H1 (cell line): ENCODE measurements at regions not wholly inside any gene's neighbourhood (a gene's known extent, or its start where the extent isn't known, plus 50 kb on each side); places are given as distances from the start of the nearest gene placed in this dataset.

Source experiments
- CTCF ChIA-PET: fragments of 300-600 bp; sonication (Branson Sonifier 250); formaldehyde crosslinking; loops from one replicate; lab custom pipeline; 2021; ENCODE audit not compliant: partially characterized antibody; lab: Charles Lee
- POLR2A ChIA-PET: fragments of 300-600 bp; sonication (Branson Sonifier 250); formaldehyde crosslinking; loops from one replicate; lab custom pipeline; 2021; ENCODE audit warnings: inconsistent platforms; ENCODE audit not compliant: partially characterized antibody; lab: Charles Lee
- DNase-seq, 2 experiments: peaks; one replicate each; pipeline versions ENCODE4 v3.0.0 to v3.0.0-alpha.2; 2010 to 2022; ENCODE audit warnings: low spot score in 2 of 2, low read depth in 1 of 2, mixed read lengths in 1 of 2
- FAIRE-seq: peaks from 2 replicates; lab custom pipeline; 2011; peaks lifted over from hg19 to GRCh38; lab: Jason Lieb, UNC
- H2AFZ ChIP-seq: 2 replicates; pipeline ENCODE4 v1.8.1; 2012; ENCODE audit warnings: low read length, inconsistent platforms
- H2AK5ac ChIP-seq: 2 replicates; pipeline ENCODE4 v1.6.1; 2013; ENCODE audit warnings: low read depth, low read length
- H2BK120ac ChIP-seq: replicated peaks from 2 replicates; pipeline ENCODE3; 2013; ENCODE audit warnings: low read depth, low read length, inconsistent platforms
- H2BK12ac ChIP-seq: 2 replicates; pipeline ENCODE4 v1.6.1; 2013; ENCODE audit warnings: low read depth, low read length
- H2BK15ac ChIP-seq: 2 replicates; pipeline ENCODE4 v1.6.1; 2013; ENCODE audit warnings: low read length
- H2BK20ac ChIP-seq: 2 replicates; pipeline ENCODE4 v1.6.1; 2013; ENCODE audit warnings: low read length
- H2BK5ac ChIP-seq: 2 replicates; pipeline ENCODE4 v1.6.1; 2013; ENCODE audit warnings: low read depth, low read length
- H3K14ac ChIP-seq: 2 replicates; pipeline ENCODE4 v1.6.1; 2013; ENCODE audit warnings: inconsistent platforms; ENCODE audit not compliant: insufficient read length
- H3K18ac ChIP-seq: 2 replicates; pipeline ENCODE4 v1.6.1; 2013; ENCODE audit warnings: low read length; ENCODE audit errors: extremely low read depth
- H3K23ac ChIP-seq: 2 replicates; pipeline ENCODE4 v1.6.1; 2013; ENCODE audit warnings: inconsistent platforms; ENCODE audit not compliant: insufficient read length
- H3K23me2 ChIP-seq: 2 replicates; pipeline ENCODE4 v1.6.1; 2013; ENCODE audit warnings: low read depth, low read length
- H3K27ac ChIP-seq: 2 replicates; pipeline ENCODE4 v1.6.1; 2011; ENCODE audit warnings: low read depth, low read length, inconsistent platforms
- H3K27me3 ChIP-seq, 4 experiments: replicated peaks in 1 of 4; 1 replicate in 1 of 4; 2 replicates in 3 of 4; pipeline versions ENCODE4 v1.6.1 to v1.8.1; 2011 to 2013; ENCODE audit warnings: low read length in 3 of 4, mild to moderate bottlenecking in 3 of 4, inconsistent platforms in 2 of 4, mixed read lengths in 2 of 4, moderate library complexity in 1 of 4; ENCODE audit not compliant: control insufficient read depth in 3 of 4, insufficient read depth in 3 of 4; ENCODE audit errors: extremely low read depth in 1 of 4
- H3K36me3 ChIP-seq, 4 experiments: 2 replicates each; pipeline versions ENCODE4 v1.6.1 to v1.8.1; 2011 to 2013; ENCODE audit warnings: mild to moderate bottlenecking in 4 of 4, low read length in 3 of 4, moderate library complexity in 2 of 4, control low read depth in 1 of 4, inconsistent platforms in 1 of 4; ENCODE audit not compliant: insufficient read depth in 4 of 4, control insufficient read depth in 2 of 4
- H3K4ac ChIP-seq: replicated peaks from 2 replicates; pipeline ENCODE3; 2013; ENCODE audit warnings: low read length, low read depth, mixed read lengths, inconsistent platforms; ENCODE audit not compliant: insufficient read length
- H3K4me1 ChIP-seq, 4 experiments: replicated peaks in 1 of 4; 1 replicate in 1 of 4; 2 replicates in 3 of 4; pipeline versions ENCODE4 v1.6.1 to v1.8.1; 2011 to 2013; ENCODE audit warnings: low read length in 3 of 4, inconsistent platforms in 2 of 4, mixed read lengths in 1 of 4; ENCODE audit not compliant: insufficient read depth in 4 of 4, control insufficient read depth in 3 of 4
- H3K4me2 ChIP-seq, 2 experiments: 2 replicates each; pipeline versions ENCODE4 v1.6.1 to v1.8.1; 2011 to 2013; ENCODE audit warnings: low read depth in 2 of 2, low read length in 2 of 2, control low read depth in 1 of 2, inconsistent platforms in 1 of 2, mild to moderate bottlenecking in 1 of 2; ENCODE audit not compliant: insufficient read depth in 1 of 2
- H3K4me3 ChIP-seq, 4 experiments: fragments of 200-600, 300-600 bp in 1 of 4; sonication (generic), shearing (Covaris generic), sonication (Bioruptor Twin) in 1 of 4; 2 replicates each; pipeline versions ENCODE4 v1.5.1 to v1.8.1; 2011 to 2016; ENCODE audit warnings: low read length in 4 of 4, low read depth in 3 of 4, control low read depth in 2 of 4, inconsistent platforms in 2 of 4, mild to moderate bottlenecking in 2 of 4, mixed read lengths in 1 of 4, moderate library complexity in 1 of 4; ENCODE audit not compliant: insufficient read depth in 2 of 4; ENCODE audit errors: extremely low read depth in 1 of 4
- H3K56ac ChIP-seq: replicated peaks from 2 replicates; pipeline ENCODE3; 2013; ENCODE audit warnings: low read depth, mild to moderate bottlenecking, mixed read lengths, low read length, inconsistent platforms; ENCODE audit not compliant: insufficient read length
- H3K79me1 ChIP-seq: 2 replicates; pipeline ENCODE4 v1.6.1; 2013; ENCODE audit warnings: low read depth, low read length, control low read depth
- H3K79me2 ChIP-seq, 2 experiments: 2 replicates each; pipeline versions ENCODE4 v1.6.1 to v1.8.1; 2012 to 2013; ENCODE audit warnings: low read length in 2 of 2, mild to moderate bottlenecking in 2 of 2, inconsistent platforms in 1 of 2; ENCODE audit not compliant: insufficient read depth in 2 of 2, control insufficient read depth in 1 of 2
- H3K9ac ChIP-seq, 4 experiments: replicated peaks in 1 of 4; 1 replicate in 1 of 4; 2 replicates in 3 of 4; pipeline versions ENCODE4 v1.6.1 to v1.8.1; 2011 to 2013; ENCODE audit warnings: low read depth in 3 of 4, low read length in 3 of 4, control low read depth in 2 of 4, mild to moderate bottlenecking in 2 of 4, moderate library complexity in 2 of 4, inconsistent platforms in 1 of 4; ENCODE audit errors: extremely low read depth in 1 of 4
- H3K9me3 ChIP-seq, 2 experiments: 2 replicates each; pipeline versions ENCODE4 v1.6.1 to v1.8.1; 2012 to 2013; ENCODE audit warnings: mild to moderate bottlenecking in 2 of 2, moderate library complexity in 2 of 2, control low read depth in 1 of 2, inconsistent platforms in 1 of 2, low read depth in 1 of 2, low read length in 1 of 2, mixed read lengths in 1 of 2; ENCODE audit not compliant: insufficient read depth in 2 of 2
- H4K20me1 ChIP-seq, 2 experiments: replicated peaks in 1 of 2; 2 replicates each; pipeline versions ENCODE3 to v1.8.1; 2011 to 2013; ENCODE audit warnings: inconsistent platforms in 2 of 2, low read length in 2 of 2, mild to moderate bottlenecking in 1 of 2; ENCODE audit not compliant: insufficient read depth in 2 of 2, control insufficient read depth in 1 of 2
- H4K5ac ChIP-seq: 2 replicates; pipeline ENCODE4 v1.6.1; 2013; ENCODE audit warnings: low read length, low read depth, mixed read lengths, inconsistent platforms; ENCODE audit not compliant: insufficient read length
- H4K8ac ChIP-seq: 2 replicates; pipeline ENCODE4 v1.8.0; 2013; ENCODE audit warnings: mild to moderate bottlenecking, moderate library complexity, low read length, inconsistent platforms; ENCODE audit not compliant: insufficient read depth; ENCODE audit errors: extremely low read depth
- H4K91ac ChIP-seq: replicated peaks from 2 replicates; pipeline ENCODE3; 2013; ENCODE audit warnings: low read length, mixed read lengths, inconsistent platforms; ENCODE audit not compliant: insufficient read length
- ATF2 ChIP-seq: IDR thresholded peaks from 2 replicates; pipeline ENCODE4 v1.6.1; 2012; ENCODE audit warnings: low read length, inconsistent platforms
- GABPA ChIP-seq: IDR thresholded peaks from 2 replicates; pipeline ENCODE4 v1.6.1; 2011; ENCODE audit warnings: mild to moderate bottlenecking, low read length, moderate library complexity, borderline replicate concordance; ENCODE audit not compliant: insufficient read depth
- KDM5A ChIP-seq: fragments of 200-600 bp; IDR thresholded peaks from 2 replicates; pipeline ENCODE4 v1.7.1; 2012; ENCODE audit warnings: mild to moderate bottlenecking, low read length, inconsistent platforms, mixed read lengths
- RAD21 ChIP-seq, 2 experiments: IDR thresholded peaks in 1 of 2; conservative IDR thresholded peaks in 1 of 2; 2 replicates each; pipeline ENCODE4 v1.6.1; 2011; ENCODE audit warnings: low read depth in 2 of 2, low read length in 2 of 2, improper control_type of control experiment in 1 of 2, inconsistent platforms in 1 of 2, mild to moderate bottlenecking in 1 of 2, moderate library complexity in 1 of 2
- RFX5 ChIP-seq: IDR thresholded peaks from 2 replicates; pipeline ENCODE4 v1.6.1; 2011; ENCODE audit warnings: low read depth, low read length, improper control_type of control experiment, borderline replicate concordance
- RNF2 ChIP-seq: fragments of 200-900, 300-1000 bp; sonication (generic); IDR thresholded peaks from 2 replicates; pipeline ENCODE4 v1.7.1; 2016; ENCODE audit warnings: borderline replicate concordance, low read depth, mild to moderate bottlenecking, antibody characterized with exemption, low read length; ENCODE audit not compliant: poor library complexity, severe bottlenecking; ENCODE audit errors: missing control alignments
- SAP30 ChIP-seq: fragments of 300-600 bp; sonication (generic); IDR thresholded peaks from 2 replicates; pipeline ENCODE4 v1.7.1; 2012; ENCODE audit warnings: low read length, moderate library complexity, mild to moderate bottlenecking, inconsistent platforms; ENCODE audit not compliant: insufficient read depth, insufficient replicate concordance
- SP1 ChIP-seq: IDR thresholded peaks from 2 replicates; pipeline ENCODE4 v1.6.1; 2011; ENCODE audit warnings: low read depth, low read length
- TAF7 ChIP-seq: optimal IDR thresholded peaks from 2 replicates; pipeline ENCODE3; 2011; ENCODE audit warnings: low read depth, mild to moderate bottlenecking, inconsistent platforms, low read length, moderate library complexity, borderline replicate concordance
- TEAD4 ChIP-seq: IDR thresholded peaks from 2 replicates; pipeline ENCODE4 v1.6.1; 2012; ENCODE audit warnings: low read depth, low read length, inconsistent platforms, mixed read lengths
- WGBS, 2 experiments: shearing (Covaris generic) in 1 of 2; methylation state at CpG; one replicate each; pipeline versions ENCODE4 v1.1.6 to v1.1.7; 2013 to 2015; ENCODE audit warnings: low lambda C conversion rate in 2 of 2, mixed read lengths in 2 of 2, inconsistent platforms in 1 of 2, low coverage in 1 of 2, missing lambda C conversion rate in 1 of 2; ENCODE audit not compliant: insufficient replicate concordance in 2 of 2, insufficient coverage in 1 of 2, insufficient read length in 1 of 2; ENCODE audit errors: extremely low coverage in 1 of 2, missing lambda C conversion rate in 1 of 2; 5-methylcytosine and 5-hydroxymethylcytosine counted together

- no peak for DNase-seq
- Histone ChIP-seq H3K27ac (no peak overlapping the region), H2BK12ac (no peak overlapping the region), H2BK5ac (no peak overlapping the region), H3K18ac (no peak overlapping the region), H2BK120ac (no peak overlapping the region), H3K4ac (no peak overlapping the region), H3K9me3 (no peaks in the 10 kb centered on the region), H2AK5ac (no peak overlapping the region), H3K4me3 (no peak overlapping the region), H3K4me1 (no peaks in the 10 kb centered on the region), H3K4me2 (no peak overlapping the region), H4K8ac (no peak overlapping the region), H2BK15ac (no peak overlapping the region), H4K91ac (no peak overlapping the region), H3K23ac (no peak overlapping the region), H3K9ac (no peak overlapping the region), H3K27me3 (no peaks in the 10 kb centered on the region), H2AFZ (no peak overlapping the region), H3K36me3 (no peaks in the 10 kb centered on the region)
- ChIA-PET CTCF (interaction anchor here (1.2 kb wide), 1 partner anchor 11 kb away, joined by 4 read pairs; no protein-coding TSS in a partner anchor), POLR2A (no interaction called here)
- TF ChIP-seq RNF2 (no peak), RAD21 (IDR thresholded peaks at IDR 0.05 in 1 of 2, conservative IDR thresholded peaks at IDR 0.05 in 1 of 2; ENCODE audit: low read depth in 2 of 2, low read length in 2 of 2) (no peak), TEAD4 (no peak), SAP30 (no peak), TAF7 (no peak), GABPA (no peak), KDM5A (no peak), SP1 (no peak), RFX5 (no peak), ATF2 (no peak)
- TF ChIP-seq, all 59 proteins: peak for 0
- H4K5ac ChIP-seq = no peak overlapping the region
- no peak overlapping the region for H3K14ac ChIP-seq
- FAIRE-seq = no peak
- H2BK20ac ChIP-seq = no peak overlapping the region
- no peaks in the 10 kb centered on the region for H3K79me2 ChIP-seq
- no peak overlapping the region for H3K56ac ChIP-seq
- no peaks in the 10 kb centered on the region for H3K79me1 ChIP-seq
- H4K20me1 ChIP-seq = no peaks in the 10 kb centered on the region
- 95% methylated on average over 2 of the region's 2 CpGs; no CpG with 5 or more reads in 1 of the 2 experiments for WGBS, 2 experiments
- no peaks in the 10 kb centered on the region for H3K23me2 ChIP-seq
Observed at GRCh38 chr13:50474088-50474662, 369.3 kb downstream of the DLEU7 start.
